GM21528 (cell line): ENCODE measurements at regions not wholly inside any gene's neighbourhood (a gene's known extent, or its start where the extent isn't known, plus 50 kb on each side); places are given as distances from the start of the nearest gene placed in this dataset.

Source experiments
- ATAC-seq: cut with Tn5 transposase; IDR thresholded peaks from one replicate; pipeline ENCODE4 v1.9.1; 2021; ENCODE audit warnings: mild to moderate bottlenecking, moderate library complexity; ENCODE audit not compliant: unreplicated experiment, low FRiP score

DNA sequence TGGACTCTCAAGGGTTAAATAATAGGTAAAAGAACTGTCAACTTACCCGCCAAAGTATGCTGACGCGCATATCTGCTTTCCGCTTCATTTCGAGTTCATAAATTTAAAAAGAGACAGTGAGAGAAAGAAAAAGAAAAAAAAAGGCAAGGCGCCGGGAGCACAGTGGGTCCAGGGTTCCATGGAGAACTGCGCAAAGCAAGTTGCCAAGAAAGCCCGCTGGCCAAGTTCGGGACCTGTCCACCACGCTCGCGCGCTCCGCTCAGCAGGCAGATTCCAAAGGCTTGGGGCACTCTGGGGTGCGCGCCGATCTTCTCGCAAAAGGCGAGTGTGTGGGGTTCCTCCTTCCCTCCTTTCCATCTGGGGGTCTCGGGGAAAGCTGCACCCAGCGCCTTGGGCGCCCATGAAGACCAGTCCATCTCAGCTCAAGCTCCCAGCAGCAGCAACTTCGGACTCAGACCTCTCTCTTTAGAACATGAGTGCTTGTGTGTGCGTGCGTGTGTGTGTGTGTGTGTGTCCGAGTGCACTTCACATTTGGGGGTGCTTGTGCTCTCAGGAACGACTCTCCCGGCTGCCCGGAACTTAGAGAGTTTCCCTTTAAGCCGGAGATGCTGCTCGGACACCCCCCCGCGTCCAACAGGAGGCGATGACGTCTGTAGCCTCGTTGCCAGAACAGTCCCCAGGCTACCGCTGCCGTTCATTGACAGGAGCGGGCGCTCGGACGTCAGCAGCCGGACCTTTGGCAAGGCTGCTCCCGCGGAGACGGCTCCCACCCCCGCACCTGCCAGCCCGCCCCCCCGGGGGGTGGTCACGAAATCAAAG lies 180.0 kb downstream of the TBXT start:
- no peak for ATAC-seq

DNA sequence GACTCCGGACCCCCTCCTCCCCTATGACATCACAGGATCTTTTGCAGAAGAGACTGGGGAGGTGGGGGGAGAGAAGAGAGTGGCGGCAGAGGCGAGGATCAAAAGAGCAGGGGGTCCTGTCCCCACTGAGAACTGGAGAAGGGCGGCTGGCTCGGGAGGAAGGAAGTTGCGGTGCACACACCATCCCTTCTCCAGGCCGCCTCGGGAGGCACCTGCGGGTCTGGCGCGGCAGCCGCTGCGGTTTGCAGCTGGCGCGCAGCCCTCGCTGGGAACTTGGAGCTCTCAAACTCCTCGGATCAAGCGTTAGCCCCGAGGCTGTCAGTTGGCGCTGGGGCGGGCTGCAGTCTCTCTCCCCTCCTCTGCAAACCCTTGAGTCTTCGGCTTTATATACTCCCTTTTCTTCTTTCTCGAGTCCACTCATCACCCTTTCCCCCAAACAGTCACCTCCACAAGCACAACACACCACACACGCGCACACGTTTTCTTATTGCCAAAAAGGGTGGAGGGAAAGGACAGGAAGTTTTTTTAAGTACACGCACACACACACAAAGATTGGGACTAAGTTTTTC lies 180.7 kb downstream of the TBXT start:
- ATAC-seq = no peak

DNA sequence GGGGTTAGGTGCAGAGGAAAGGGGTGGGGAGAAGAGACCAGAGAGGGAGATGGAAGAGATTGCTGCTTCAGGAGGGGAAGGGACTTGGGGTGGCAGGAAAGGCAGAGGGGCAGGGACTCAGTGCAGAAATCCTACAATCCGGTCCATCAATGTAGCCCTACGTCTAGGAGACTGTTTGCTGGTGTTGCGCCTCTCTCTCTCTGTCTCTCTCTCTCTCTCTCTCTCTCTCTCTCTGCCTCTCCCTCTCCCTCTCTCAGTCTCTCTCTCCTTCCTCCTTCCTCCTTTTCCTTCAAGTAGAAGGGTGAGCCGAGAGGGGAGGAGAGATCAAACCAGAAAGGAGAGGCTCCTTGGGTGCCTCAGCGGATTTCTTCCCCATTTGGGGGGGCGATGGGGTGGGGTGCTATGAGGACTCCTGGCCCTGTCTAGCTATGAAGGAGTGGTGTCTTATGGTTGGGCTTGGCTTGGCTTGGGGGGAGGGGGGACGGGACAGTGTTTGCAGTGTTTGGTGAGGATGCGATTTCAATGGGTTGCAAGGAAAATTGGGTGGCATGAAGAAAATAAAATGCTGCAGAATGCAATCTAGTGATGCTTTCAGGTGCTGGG lies 181.2 kb downstream of the TBXT start:
- no peak for ATAC-seq

DNA sequence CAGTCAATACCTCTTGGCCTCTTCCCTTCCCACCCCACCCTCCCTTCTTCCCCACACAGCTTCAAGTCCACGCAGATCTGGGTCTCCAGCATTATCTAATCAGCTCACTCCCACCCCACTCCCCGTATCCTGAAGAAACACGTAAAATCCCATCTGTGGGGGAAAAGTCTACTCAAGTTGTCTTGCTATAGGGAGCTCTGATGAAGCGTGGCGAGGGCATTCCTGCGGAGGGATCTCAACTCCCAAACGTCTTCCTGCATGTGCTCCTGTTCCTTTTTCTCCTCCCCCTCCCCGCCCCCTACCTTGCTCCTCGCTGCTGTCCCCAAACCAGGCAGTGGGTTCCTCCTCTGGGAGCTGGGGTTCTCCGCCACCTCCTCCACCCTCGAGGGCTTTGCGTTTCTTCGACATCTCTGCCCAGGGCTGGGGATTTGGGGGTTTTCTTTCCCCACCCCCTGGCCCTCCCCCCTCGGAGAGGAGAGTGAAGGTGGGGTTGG lies 181.8 kb downstream of the TBXT start:
- no peak for ATAC-seq

DNA sequence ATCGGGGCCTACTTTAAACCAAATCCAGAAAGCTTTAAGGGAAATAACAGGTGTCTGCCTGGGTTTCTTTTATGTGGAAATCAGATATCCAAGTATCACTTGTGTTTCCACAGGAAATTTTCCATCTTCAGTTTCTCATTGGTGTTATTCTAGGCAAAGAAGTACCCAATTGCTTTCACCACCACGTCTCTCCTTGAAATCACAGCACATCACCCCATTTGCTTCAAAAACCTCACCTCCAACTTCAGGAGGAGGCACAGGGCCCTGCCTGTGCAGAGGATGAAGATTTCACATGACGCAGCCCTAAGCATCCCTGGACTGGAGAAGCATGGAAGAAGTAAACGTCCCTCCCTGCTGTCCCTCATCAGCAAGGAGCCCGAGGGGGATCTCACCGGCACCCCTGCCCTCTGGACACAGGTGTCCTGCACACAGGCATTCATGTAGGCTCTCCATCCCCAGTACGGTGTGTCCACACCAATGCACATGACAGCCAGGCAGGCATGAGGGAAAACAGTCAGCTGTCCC lies 182.3 kb downstream of the TBXT start:
- ATAC-seq = no peak

DNA sequence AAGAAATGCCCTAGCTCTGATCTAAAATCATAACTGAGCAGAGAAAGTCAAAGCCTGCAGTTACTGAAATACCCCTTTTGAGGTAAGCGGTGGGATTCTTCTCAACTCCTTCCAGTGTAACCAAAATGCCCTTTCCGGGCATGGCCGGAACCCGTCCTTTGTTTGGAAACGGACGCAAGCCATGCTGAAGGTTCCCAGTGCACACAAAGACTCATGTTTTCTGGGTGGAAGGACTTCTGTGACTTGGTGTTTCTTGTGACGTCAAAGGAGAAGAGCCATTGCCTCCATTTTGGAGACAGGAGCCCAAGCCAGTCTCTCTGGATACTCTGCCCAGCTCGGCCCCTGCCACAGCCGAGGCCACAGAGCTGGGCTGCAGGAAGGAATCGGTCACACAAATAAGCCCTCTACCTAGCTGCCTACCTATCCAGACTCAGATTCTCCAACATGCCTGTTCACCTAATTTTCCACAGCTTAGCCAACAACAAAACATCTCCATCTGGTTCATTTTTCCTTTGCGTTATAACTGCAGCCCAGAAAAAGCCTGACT lies 182.8 kb downstream of the TBXT start:
- no peak for ATAC-seq

GRCh38 chr6:165983112-165984072 lies 184.3 kb downstream of the TBXT start:
- no peak for ATAC-seq

DNA sequence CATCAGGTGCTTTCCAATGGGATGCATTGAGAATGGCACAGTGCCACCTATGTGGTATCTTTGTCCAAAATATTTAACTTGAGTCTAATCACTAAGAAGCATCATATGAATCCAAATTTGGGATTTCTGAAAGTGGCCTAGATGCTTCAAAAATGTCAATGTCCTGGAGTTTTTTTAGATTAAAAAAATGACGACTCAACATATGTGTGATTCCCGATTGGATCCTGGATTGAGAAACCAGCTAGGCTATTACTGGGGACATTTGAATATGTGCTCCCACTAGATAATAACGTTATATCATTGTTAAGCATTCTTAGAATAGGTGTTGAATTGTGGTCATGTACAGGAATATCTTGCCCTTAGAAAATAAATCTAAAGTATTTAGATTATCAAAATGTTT lies 189.2 kb downstream of the TBXT start:
- ATAC-seq = no peak

GRCh38 chr6:165976684-165977083 lies 191.0 kb downstream of the TBXT start:
- ATAC-seq = no peak

DNA sequence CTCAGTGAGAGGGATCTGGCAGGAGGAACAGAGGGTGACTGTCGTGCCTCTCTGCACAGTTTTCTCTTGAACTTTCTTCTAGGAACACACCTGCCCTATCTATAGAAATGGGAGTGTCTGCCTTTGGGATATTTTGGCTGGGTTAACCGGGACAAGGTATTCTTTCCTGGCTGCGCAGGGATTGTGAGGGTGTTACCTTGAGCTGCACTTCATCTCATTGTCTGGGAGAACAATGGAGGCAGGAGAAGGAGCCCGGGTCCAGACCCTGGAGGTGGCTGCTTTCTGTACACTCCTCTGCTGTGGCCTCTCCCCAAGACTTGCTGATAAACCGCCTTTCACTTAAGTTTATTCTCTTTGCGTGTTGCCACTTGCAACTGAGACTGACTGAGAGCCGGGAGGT lies 192.8 kb downstream of the TBXT start:
- no peak for ATAC-seq

DNA sequence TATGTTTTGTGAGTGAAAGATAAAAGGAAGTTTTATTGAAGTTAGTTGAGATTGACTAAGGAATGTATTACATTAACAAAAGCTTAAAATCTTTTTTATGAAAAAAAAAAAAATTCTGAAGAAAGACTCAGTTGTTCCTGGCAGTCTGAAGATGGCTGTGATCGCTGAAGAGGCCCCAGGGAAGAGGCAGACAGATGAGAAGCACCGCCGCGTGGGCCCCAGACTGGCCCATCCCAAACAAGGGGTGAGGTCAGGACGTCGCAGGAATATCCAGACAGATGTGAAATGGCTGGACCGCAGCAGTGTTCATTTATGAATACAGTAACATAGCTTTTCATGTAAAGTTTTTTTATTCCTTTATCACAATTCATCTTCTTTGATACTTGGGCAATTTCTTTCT lies 194.2 kb downstream of the TBXT start:
- ATAC-seq = no peak

- no peak for ATAC-seq
Measured at GRCh38 chr6:165972139-165972802, 195.4 kb downstream of the TBXT start.

- ATAC-seq = no peak
Measured at GRCh38 chr6:165971202-165971601, 196.4 kb downstream of the TBXT start.

DNA sequence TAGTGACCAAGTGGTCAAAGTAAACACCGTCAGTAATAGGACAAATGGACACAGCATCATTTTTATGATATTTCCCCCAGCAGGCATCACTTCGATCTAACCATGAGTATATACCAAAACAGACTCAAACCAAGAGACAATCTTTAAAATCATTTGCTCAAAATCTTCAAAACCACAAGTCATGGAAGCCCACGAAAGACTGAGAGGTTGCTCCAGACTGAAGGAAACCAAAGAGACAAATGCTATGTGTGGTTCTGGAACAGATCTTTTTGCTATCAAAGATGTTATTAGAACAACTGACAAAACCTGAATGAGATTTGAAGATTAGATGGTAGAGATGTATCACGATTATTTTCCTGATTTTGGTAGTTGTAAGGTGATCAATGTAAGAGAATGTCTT lies 197.7 kb downstream of the TBXT start:
- ATAC-seq = no peak

- ATAC-seq = no peak
Measured at GRCh38 chr6:165969184-165969583, 198.5 kb downstream of the TBXT start.

- no peak for ATAC-seq
Measured at GRCh38 chr6:165968408-165968807, 199.2 kb downstream of the TBXT start.

- ATAC-seq = no peak
Measured at GRCh38 chr6:165967810-165968407, 199.7 kb downstream of the TBXT start.

GRCh38 chr6:165963750-165964149 lies 203.9 kb downstream of the TBXT start:
- no peak for ATAC-seq

DNA sequence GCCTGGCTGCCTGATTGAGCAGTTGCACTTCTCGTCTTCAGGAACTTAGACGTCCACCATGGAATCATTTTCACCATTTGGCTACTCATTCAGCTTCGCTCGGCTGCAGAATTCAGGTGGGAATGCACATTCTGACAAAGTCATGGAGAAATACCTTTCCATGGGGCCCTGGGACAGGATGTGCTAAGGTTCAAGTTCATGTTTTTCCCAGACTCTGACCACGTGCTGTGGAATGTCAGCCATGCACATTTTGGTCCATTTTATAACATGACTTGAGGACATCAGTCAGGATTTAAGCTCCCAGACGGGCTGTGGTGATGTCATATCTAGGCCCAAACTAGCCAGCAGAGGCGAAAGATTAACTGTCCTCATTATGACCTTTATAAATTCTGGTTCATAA lies 205.3 kb downstream of the TBXT start:
- no peak for ATAC-seq
